K562 (cell line): ENCODE measurements at regions not wholly inside any gene's neighbourhood (a gene's known extent, or its start where the extent isn't known, plus 50 kb on each side); places are given as distances from the start of the nearest gene placed in this dataset.

Experiments
- ATAC-seq: fragments of 200-7000 bp; cut with Tn5 transposase; 3 replicates; pipeline ENCODE4 v1.9.1; 2020; ENCODE audit warnings: moderate library complexity
- BruUV-seq: library from RNA; stranded (reverse); fragments of 400-500 nt; replicated peaks from 2 replicates; lab custom pipeline; 2021; lab: Mats Ljungman, UMichigan
- CTCF ChIA-PET: fragments of 300-600 bp; formaldehyde crosslinking; extraction: SDS; loops from one replicate; lab custom pipeline; 2021; ENCODE audit warnings: low intra/inter-chr PET ratio; lab: Yijun Ruan, JAX
- POLR2A ChIA-PET: fragments of 300-600, 350-650 bp; sonication (Branson Sonifier 250); formaldehyde crosslinking; extraction: SDS; loops from one replicate; lab custom pipeline; 2021; ENCODE audit warnings: antibody characterized with exemption, inconsistent platforms; lab: Yijun Ruan, JAX
- DNase-seq, 4 experiments: peaks; one replicate each; pipeline versions ENCODE4 v3.0.0 to v3.0.0-alpha.2; 2011 to 2018; ENCODE audit warnings: low spot score in 3 of 4, mixed read lengths in 3 of 4; ENCODE audit errors: extremely low read depth in 1 of 4
- FAIRE-seq: peaks from 2 replicates; lab custom pipeline; 2011; peaks lifted over from hg19 to GRCh38; lab: Jason Lieb, UNC
- H2AFZ ChIP-seq: 2 replicates; pipeline ENCODE4 v1.6.0; 2011; ENCODE audit warnings: low read depth, low read length, control low read depth, inconsistent platforms
- H3K27ac ChIP-seq: fragments of 200-600 bp; 3 replicates; pipeline ENCODE4 v1.8.0; 2011; ENCODE audit warnings: low read depth, mild to moderate bottlenecking, control low read depth, inconsistent platforms, low read length, moderate library complexity, mixed read lengths; ENCODE audit errors: extremely low read depth
- H3K27me3 ChIP-seq, 2 experiments: fragments of 300-600 bp in 1 of 2; 2 replicates in 1 of 2; 3 replicates in 1 of 2; pipeline versions ENCODE4 v1.6.0 to v1.8.0; 2011; ENCODE audit warnings: inconsistent platforms in 2 of 2, low read length in 2 of 2, mild to moderate bottlenecking in 1 of 2, mixed read lengths in 1 of 2, moderate library complexity in 1 of 2; ENCODE audit not compliant: control insufficient read depth in 2 of 2, insufficient read depth in 2 of 2
- H3K36me3 ChIP-seq: fragments of 300-600 bp; 3 replicates; pipeline ENCODE4 v1.8.0; 2011; ENCODE audit warnings: mild to moderate bottlenecking, low read length, inconsistent platforms; ENCODE audit not compliant: control insufficient read depth, insufficient read depth
- H3K4me1 ChIP-seq, 2 experiments: fragments of 200-600 bp in 1 of 2; replicated peaks in 1 of 2; 2 replicates in 1 of 2; 3 replicates in 1 of 2; pipeline versions ENCODE4 v1.5.1 to v1.8.0; 2011; ENCODE audit warnings: inconsistent platforms in 2 of 2, low read length in 2 of 2, mild to moderate bottlenecking in 1 of 2, mixed read lengths in 1 of 2, moderate library complexity in 1 of 2; ENCODE audit not compliant: control insufficient read depth in 2 of 2, insufficient read depth in 2 of 2
- H3K4me2 ChIP-seq: 2 replicates; pipeline ENCODE4 v1.6.1; 2011; ENCODE audit warnings: low read length, control low read depth, inconsistent platforms, mixed read lengths; ENCODE audit not compliant: insufficient read depth
- H3K4me3 ChIP-seq: fragments of 200-600 bp; sonication (generic), shearing (Covaris generic); 2 replicates; pipeline ENCODE4 v1.5.1; 2016; ENCODE audit warnings: control low read depth, inconsistent platforms
- H3K79me2 ChIP-seq: fragments of 200-600 bp; 3 replicates; pipeline ENCODE4 v1.8.0; 2011; ENCODE audit warnings: low read length, inconsistent platforms; ENCODE audit not compliant: control insufficient read depth, insufficient read depth
- H3K9ac ChIP-seq, 2 experiments: 2 replicates each; pipeline versions ENCODE4 v1.6.0 to v1.6.1; 2011; ENCODE audit warnings: low read depth in 2 of 2, low read length in 2 of 2, control low read depth in 1 of 2, inconsistent platforms in 1 of 2, mild to moderate bottlenecking in 1 of 2, mixed read lengths in 1 of 2; ENCODE audit not compliant: insufficient read depth in 1 of 2
- H3K9me1 ChIP-seq: one replicate; pipeline ENCODE4 v1.6.0; 2011; ENCODE audit warnings: inconsistent platforms, mild to moderate bottlenecking, low read length, moderate library complexity; ENCODE audit not compliant: control insufficient read depth, insufficient read depth
- H3K9me3 ChIP-seq: replicated peaks from 2 replicates; pipeline ENCODE4 v1.5.1; 2011; ENCODE audit warnings: low read depth, low read length, inconsistent platforms; ENCODE audit not compliant: control insufficient read depth, insufficient read depth
- H4K20me1 ChIP-seq: replicated peaks from 2 replicates; pipeline ENCODE4 v1.6.1; 2011; ENCODE audit warnings: low read length, inconsistent platforms, mixed read lengths; ENCODE audit not compliant: control insufficient read depth, insufficient read depth
- CBFA2T2 ChIP-seq: fragments of 450-650 bp; conservative IDR thresholded peaks from 2 replicates; pipeline ENCODE4 v1.6.1; 2017; ENCODE audit warnings: mild to moderate bottlenecking
- CBFA2T3 ChIP-seq: fragments of 450-650 bp; IDR thresholded peaks from 2 replicates; pipeline ENCODE4 v1.6.1; 2017
- DACH1 ChIP-seq: fragments of 450-650 bp; IDR thresholded peaks from 2 replicates; pipeline ENCODE4 v1.6.1; 2018; ENCODE audit not compliant: partially characterized antibody
- HOMEZ ChIP-seq: fragments of 250-450 bp; sonication (Bioruptor Pico); IDR thresholded peaks from 2 replicates; pipeline ENCODE4 v1.4.0; 2020; ENCODE audit warnings: mild to moderate bottlenecking, moderate library complexity
- LARP7 ChIP-seq: fragments of 450-650 bp; IDR thresholded peaks from 2 replicates; pipeline ENCODE4 v1.6.1; 2016
- NCOA4 ChIP-seq: fragments of 450-650 bp; IDR thresholded peaks from 2 replicates; pipeline ENCODE4 v1.6.1; 2018; ENCODE audit warnings: mild to moderate bottlenecking; ENCODE audit not compliant: partially characterized antibody
- NCOR1 ChIP-seq: fragments of 450-650 bp; IDR thresholded peaks from 2 replicates; pipeline ENCODE4 v1.6.1; 2016; ENCODE audit warnings: mild to moderate bottlenecking, moderate library complexity
- TAL1 ChIP-seq: fragments of 450-650 bp; IDR thresholded peaks from 2 replicates; pipeline ENCODE4 v1.6.1; 2016; ENCODE audit warnings: mild to moderate bottlenecking
- TCF3 ChIP-seq: sonication (generic); formaldehyde crosslinking; IDR thresholded peaks from 2 replicates; pipeline ENCODE4 v1.4.0; 2020; ENCODE audit warnings: mild to moderate bottlenecking, missing genetic modification reagents
- ZBTB9 ChIP-seq: fragments of 450-650 bp; formaldehyde crosslinking; IDR thresholded peaks from 2 replicates; pipeline ENCODE4 v1.4.0; 2020; ENCODE audit warnings: mild to moderate bottlenecking, moderate library complexity
- ZNF395 ChIP-seq: fragments of 200-800 bp; sonication (Bioruptor generic); IDR thresholded peaks from 2 replicates; pipeline ENCODE4 v1.6.1; 2017; ENCODE audit warnings: missing genetic modification characterization, missing compliant biosample characterization
- WGBS: fragments of 100-300 bp; shearing (Covaris generic); methylation state at CpG from one replicate; pipeline ENCODE4 v1.1.6; 2016; ENCODE audit warnings: low coverage, mixed read lengths; ENCODE audit not compliant: insufficient coverage; ENCODE audit errors: missing lambda C conversion rate; 5-methylcytosine and 5-hydroxymethylcytosine counted together
- in situ Hi-C: fragments of 300-500 bp; cut with MboI; formaldehyde crosslinking; loops from 4 replicates; pipeline ENCODE4 v1.15.0; 2018; ENCODE audit warnings: inconsistent platforms, mixed read lengths
- intact Hi-C: fragments of 100-400 bp; cut with micrococcal nuclease; formaldehyde crosslinking; loops from 2 replicates; pipeline ENCODE4 v1.14.2; 2022

- Histone ChIP-seq H3K27ac (no peak overlapping the region), H4K20me1 (peaks cover 5% of the 10 kb centered on the region; the same call in 1 of the 2 replicates), H3K9me3 (no peaks in the 10 kb centered on the region), H3K36me3 (no peaks in the 10 kb centered on the region), H3K79me2 (no peaks in the 10 kb centered on the region), H3K27me3 (peaks cover 29 to 35% of the 10 kb centered on the region in 2 experiments), H3K9me1 (no peaks in the 10 kb centered on the region), H3K4me2 (no peak overlapping the region), H3K4me1 (peaks cover 0 to 8% of the 10 kb centered on the region in 2 experiments; a peak in 3 of 5 replicates), H2AFZ (no peak overlapping the region), H3K4me3 (no peak overlapping the region), H3K9ac (no peak overlapping the region)
- CTCF ChIA-PET = no interaction called here
- no peak for DNase-seq
- in situ Hi-C loops (no loop called here), intact Hi-C loops (loop anchor here (10.0 kb wide), 1 partner anchor 283 kb away; no protein-coding TSS in a partner anchor)
- POLR2A ChIA-PET = no interaction called here
- TF ChIP-seq NCOR1 = peak; percentile 23; the same call in 1 of the 2 replicates
- peak; percentile 59; the same call in 1 of the 2 replicates for TF ChIP-seq TAL1
- TF ChIP-seq CBFA2T2 = 0 out of 2 replicates have a peak, but pooled peaks have one; percentile 38
- peak; percentile 10; the same call in 1 of the 2 replicates for TF ChIP-seq TCF3 (CRISPR knock-in tag)
- TF ChIP-seq DACH1 = no peak
- TF ChIP-seq LARP7 = no peak
- TF ChIP-seq ZNF395 (CRISPR knock-in tag) = no peak
- no peak for TF ChIP-seq NCOA4
- no peak for TF ChIP-seq ZBTB9 (CRISPR knock-in tag)
- TF ChIP-seq HOMEZ (CRISPR knock-in tag) = no peak
- TF ChIP-seq CBFA2T3 = peak; percentile 71
- no peak for FAIRE-seq
- under 1% methylated on average over 11 of the region's 11 CpGs for WGBS
- ATAC-seq = no peak
- no TSS peak for BruUV-seq
Observed at GRCh38 chr15:38071211-38071972, 137.0 kb downstream of the TMCO5A start.
